Uterus (tissue), 2 donors: ENCODE measurements at regions not wholly inside any gene's neighbourhood (a gene's known extent, or its start where the extent isn't known, plus 50 kb on each side); places are given as distances from the start of the nearest gene placed in this dataset.

ENCODE experiments used
- CTCF ChIP-seq, 4 experiments: fragments of 200-600 bp in 2 of 4; fragments of 450-650 bp in 2 of 4; sonication (generic) in 2 of 4; IDR thresholded peaks; one replicate each; pipeline ENCODE4 v1.5.1; 2016 to 2019; ENCODE audit warnings: antibody characterized with exemption in 4 of 4, mild to moderate bottlenecking in 2 of 4, moderate library complexity in 1 of 4
- POLR2A ChIP-seq, 2 donors: fragments of 450-650 bp; IDR thresholded peaks; one replicate each; pipeline ENCODE4 v1.6.1; 2016; ENCODE audit warnings: antibody characterized with exemption in 2 of 2, mild to moderate bottlenecking in 1 of 2, moderate library complexity in 1 of 2

- TF ChIP-seq CTCF (IDR thresholded peaks at IDR 0.05) (no peak), POLR2A (IDR thresholded peaks at IDR 0.05) (no peak)
Observed at GRCh38 chr1:228986093-228986904, 251.0 kb downstream of the RHOU start.
